KMS-11 (cell line): ENCODE measurements at regions not wholly inside any gene's neighbourhood (a gene's known extent, or its start where the extent isn't known, plus 50 kb on each side); places are given as distances from the start of the nearest gene placed in this dataset.

Experiments
- H2AFZ ChIP-seq: fragments of 200-600 bp; sonication (generic); 2 replicates; pipeline ENCODE4 v1.6.1; 2016; ENCODE audit warnings: antibody characterized with exemption, mixed run types, low read depth
- H3K27ac ChIP-seq: fragments of 200-600 bp; sonication (generic); 2 replicates; pipeline ENCODE4 v1.6.1; 2016; ENCODE audit warnings: mild to moderate bottlenecking, mixed run types
- H3K27me3 ChIP-seq: fragments of 200-600 bp; sonication (generic); 2 replicates; pipeline ENCODE4 v1.6.1; 2017; ENCODE audit warnings: mild to moderate bottlenecking, low read depth, mixed run types, moderate library complexity; ENCODE audit not compliant: insufficient read depth
- H3K36me3 ChIP-seq: fragments of 200-600 bp; sonication (generic); 2 replicates; pipeline ENCODE4 v1.6.1; 2017; ENCODE audit warnings: mild to moderate bottlenecking, mixed run types; ENCODE audit not compliant: insufficient read depth
- H3K4me1 ChIP-seq: fragments of 200-600 bp; sonication (generic); 2 replicates; pipeline ENCODE4 v1.6.1; 2016; ENCODE audit warnings: mild to moderate bottlenecking, low read depth, mixed run types; ENCODE audit not compliant: poor library complexity, severe bottlenecking
- H3K4me2 ChIP-seq: fragments of 200-600 bp; sonication (generic); 2 replicates; pipeline ENCODE4 v1.7.0; 2016; ENCODE audit warnings: mild to moderate bottlenecking, mixed run types
- H3K4me3 ChIP-seq: fragments of 200-600 bp; sonication (generic); IDR thresholded peaks from 2 replicates; pipeline ENCODE4 v1.6.1; 2017; ENCODE audit warnings: low read depth, low read length, mixed read lengths; ENCODE audit not compliant: insufficient read depth
- H3K79me2 ChIP-seq: fragments of 200-600 bp; sonication (generic); 2 replicates; pipeline ENCODE4 v1.6.1; 2016; ENCODE audit warnings: low read depth, mixed run types; ENCODE audit not compliant: insufficient read depth
- H3K9ac ChIP-seq: fragments of 200-600 bp; sonication (generic); 2 replicates; pipeline ENCODE4 v1.6.1; 2016; ENCODE audit warnings: mild to moderate bottlenecking, mixed run types
- H4K20me1 ChIP-seq: fragments of 200-600 bp; sonication (generic); 2 replicates; pipeline ENCODE4 v1.6.1; 2016; ENCODE audit warnings: mild to moderate bottlenecking, mixed run types; ENCODE audit not compliant: insufficient read depth
- TF ChIP-seq, protein P1 (sequence below): fragments of 200-600 bp; sonication (generic); conservative IDR thresholded peaks from 2 replicates; pipeline ENCODE4 v1.6.1; 2017; ENCODE audit warnings: low read depth, mild to moderate bottlenecking, antibody characterized with exemption, low read length, moderate library complexity, mixed read lengths

DNA sequence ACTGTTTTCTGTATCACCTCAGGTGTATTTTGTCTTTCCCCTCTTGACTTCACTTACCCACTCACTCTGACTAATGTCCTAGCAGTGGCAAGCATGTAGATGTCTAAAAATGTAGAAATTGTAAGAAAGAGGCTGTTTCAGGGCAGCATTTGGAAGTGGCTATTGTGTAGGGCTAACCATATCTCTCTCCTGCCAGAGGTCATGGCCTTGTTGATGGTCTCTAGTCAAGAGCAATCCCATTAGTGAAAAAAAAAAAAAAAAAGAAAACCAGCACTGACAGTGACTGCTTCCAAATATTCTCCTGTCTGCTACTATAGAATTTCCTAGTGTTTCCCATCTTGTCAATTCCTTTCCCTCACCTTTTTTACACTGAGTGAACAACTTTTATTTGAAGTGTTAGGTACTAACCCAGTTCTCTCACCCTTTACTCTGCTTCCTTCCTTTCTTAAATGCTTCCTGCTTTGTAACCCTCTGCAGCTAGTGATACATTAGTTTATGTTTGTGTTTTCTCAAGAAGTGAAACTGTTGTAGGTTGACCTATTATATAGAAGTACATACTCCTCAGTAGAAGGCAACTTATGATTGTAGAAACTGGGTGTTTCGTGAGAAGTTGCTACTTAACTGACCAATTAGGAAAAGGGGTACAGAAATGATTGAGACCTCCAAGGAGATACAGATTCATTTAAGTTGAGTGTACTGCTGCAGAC lies 174.1 kb upstream of the PTPRK start:
- Histone ChIP-seq H3K9ac (no peak overlapping the region), H3K4me3 (no peak overlapping the region), H3K27me3 (no peaks in the 10 kb centered on the region), H3K4me2 (no peak overlapping the region), H4K20me1 (no peaks in the 10 kb centered on the region), H3K36me3 (no peaks in the 10 kb centered on the region), H3K4me1 (no peaks in the 10 kb centered on the region), H3K79me2 (no peaks in the 10 kb centered on the region), H2AFZ (no peak overlapping the region), H3K27ac (no peak overlapping the region)
- TF ChIP-seq, protein P1, sequence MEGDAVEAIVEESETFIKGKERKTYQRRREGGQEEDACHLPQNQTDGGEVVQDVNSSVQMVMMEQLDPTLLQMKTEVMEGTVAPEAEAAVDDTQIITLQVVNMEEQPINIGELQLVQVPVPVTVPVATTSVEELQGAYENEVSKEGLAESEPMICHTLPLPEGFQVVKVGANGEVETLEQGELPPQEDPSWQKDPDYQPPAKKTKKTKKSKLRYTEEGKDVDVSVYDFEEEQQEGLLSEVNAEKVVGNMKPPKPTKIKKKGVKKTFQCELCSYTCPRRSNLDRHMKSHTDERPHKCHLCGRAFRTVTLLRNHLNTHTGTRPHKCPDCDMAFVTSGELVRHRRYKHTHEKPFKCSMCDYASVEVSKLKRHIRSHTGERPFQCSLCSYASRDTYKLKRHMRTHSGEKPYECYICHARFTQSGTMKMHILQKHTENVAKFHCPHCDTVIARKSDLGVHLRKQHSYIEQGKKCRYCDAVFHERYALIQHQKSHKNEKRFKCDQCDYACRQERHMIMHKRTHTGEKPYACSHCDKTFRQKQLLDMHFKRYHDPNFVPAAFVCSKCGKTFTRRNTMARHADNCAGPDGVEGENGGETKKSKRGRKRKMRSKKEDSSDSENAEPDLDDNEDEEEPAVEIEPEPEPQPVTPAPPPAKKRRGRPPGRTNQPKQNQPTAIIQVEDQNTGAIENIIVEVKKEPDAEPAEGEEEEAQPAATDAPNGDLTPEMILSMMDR = no peak

- Histone ChIP-seq H3K4me2 (no peak overlapping the region), H3K9ac (no peak overlapping the region), H2AFZ (no peak overlapping the region), H3K79me2 (no peaks in the 10 kb centered on the region), H3K4me1 (no peaks in the 10 kb centered on the region), H3K27me3 (no peaks in the 10 kb centered on the region), H3K4me3 (no peak overlapping the region), H4K20me1 (no peaks in the 10 kb centered on the region), H3K36me3 (no peaks in the 10 kb centered on the region), H3K27ac (no peak overlapping the region)
- TF ChIP-seq, protein P1 = no peak
These were observed 169.7 kb upstream of the PTPRK start for GRCh38 chr6:128690063-128690462.

- H3K4me2 ChIP-seq = no peak overlapping the region
- H2AFZ ChIP-seq = no peak overlapping the region
- H3K79me2 ChIP-seq = no peaks in the 10 kb centered on the region
- H3K9ac ChIP-seq = no peak overlapping the region
- H3K27ac ChIP-seq = no peak overlapping the region
- no peaks in the 10 kb centered on the region for H3K36me3 ChIP-seq
- H3K4me3 ChIP-seq = no peak overlapping the region
- no peaks in the 10 kb centered on the region for H3K27me3 ChIP-seq
- no peaks in the 10 kb centered on the region for H4K20me1 ChIP-seq
- TF ChIP-seq, protein P1 = no peak
- no peaks in the 10 kb centered on the region for H3K4me1 ChIP-seq
These were observed 165.7 kb upstream of the PTPRK start for GRCh38 chr6:128686084-128686483.

DNA sequence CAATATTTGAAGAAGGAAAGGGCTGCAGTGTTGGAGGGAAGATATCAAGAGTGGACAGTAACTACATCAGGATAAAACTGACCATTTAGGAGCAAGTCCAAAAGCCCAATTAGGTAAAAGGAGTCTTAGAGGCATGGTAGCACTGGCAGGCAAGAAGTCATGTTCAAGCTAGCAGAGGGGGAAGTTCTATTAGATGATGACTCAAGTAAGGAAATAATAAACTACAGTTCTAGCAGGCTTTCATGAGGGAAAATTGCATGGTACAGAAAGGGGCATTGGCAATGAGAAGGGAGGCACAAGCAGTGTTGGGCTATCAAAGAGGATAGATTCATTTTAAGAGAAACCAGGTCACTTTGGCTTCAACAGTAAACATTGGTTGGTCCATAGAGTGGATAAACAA lies 156.1 kb upstream of the PTPRK start:
- Histone ChIP-seq H3K36me3 (no peaks in the 10 kb centered on the region), H4K20me1 (no peaks in the 10 kb centered on the region), H3K79me2 (no peaks in the 10 kb centered on the region), H2AFZ (no peak overlapping the region), H3K4me1 (no peaks in the 10 kb centered on the region), H3K27ac (no peak overlapping the region), H3K9ac (no peak overlapping the region), H3K4me2 (no peak overlapping the region), H3K27me3 (no peaks in the 10 kb centered on the region), H3K4me3 (no peak overlapping the region)
- TF ChIP-seq, protein P1 = no peak
